H9 (cell line): ENCODE measurements at regions not wholly inside any gene's neighbourhood (a gene's known extent, or its start where the extent isn't known, plus 50 kb on each side); places are given as distances from the start of the nearest gene placed in this dataset.

Experiments
- DNase-seq: peaks from one replicate; pipeline ENCODE4 v3.0.0-alpha.2; 2017
- H2AFZ ChIP-seq: one replicate; pipeline ENCODE4 v1.6.1; 2013; ENCODE audit warnings: mild to moderate bottlenecking, low read length, control low read depth, moderate library complexity
- H2AK5ac ChIP-seq: 2 replicates; pipeline ENCODE4 v1.6.1; 2013; ENCODE audit warnings: low read length, control low read depth, mixed read lengths; ENCODE audit not compliant: insufficient read length
- H2BK120ac ChIP-seq: one replicate; pipeline ENCODE4 v1.6.1; 2013; ENCODE audit warnings: low read depth, mild to moderate bottlenecking, low read length, control low read depth, inconsistent platforms; ENCODE audit not compliant: poor library complexity, severe bottlenecking
- H2BK12ac ChIP-seq: 2 replicates; pipeline ENCODE4 v1.6.1; 2013; ENCODE audit warnings: low read length, control low read depth, mixed read lengths, low read depth; ENCODE audit not compliant: insufficient read length
- H2BK15ac ChIP-seq: 2 replicates; pipeline ENCODE4 v1.6.1; 2013; ENCODE audit warnings: low read depth, low read length, control low read depth
- H2BK20ac ChIP-seq: one replicate; pipeline ENCODE4 v1.6.1; 2013; ENCODE audit warnings: low read depth, mild to moderate bottlenecking, low read length, control low read depth, inconsistent platforms; ENCODE audit not compliant: poor library complexity, severe bottlenecking
- H2BK5ac ChIP-seq: 2 replicates; pipeline ENCODE4 v1.6.1; 2013; ENCODE audit warnings: low read length, control low read depth, mixed read lengths; ENCODE audit not compliant: insufficient read length
- H3K14ac ChIP-seq: 2 replicates; pipeline ENCODE4 v1.6.1; 2013; ENCODE audit warnings: low read length, control low read depth; ENCODE audit not compliant: insufficient read depth
- H3K18ac ChIP-seq: 2 replicates; pipeline ENCODE4 v1.6.1; 2013; ENCODE audit warnings: low read depth, mild to moderate bottlenecking, mixed read lengths, low read length, control low read depth; ENCODE audit not compliant: insufficient read length
- H3K23ac ChIP-seq: 2 replicates; pipeline ENCODE4 v1.6.1; 2013; ENCODE audit warnings: low read length, control low read depth, mixed read lengths, low read depth; ENCODE audit not compliant: insufficient read length
- H3K23me2 ChIP-seq: 2 replicates; pipeline ENCODE4 v1.6.1; 2013; ENCODE audit warnings: low read depth, mild to moderate bottlenecking, mixed read lengths, low read length, control low read depth; ENCODE audit not compliant: insufficient read length, poor library complexity, severe bottlenecking
- H3K27ac ChIP-seq: 2 replicates; pipeline ENCODE4 v1.5.1; 2013; ENCODE audit warnings: low read length, control low read depth, mixed read lengths, low read depth; ENCODE audit not compliant: insufficient read length
- H3K27me3 ChIP-seq: 2 replicates; pipeline ENCODE4 v1.6.1; 2013; ENCODE audit warnings: low read length, control low read depth, inconsistent platforms; ENCODE audit not compliant: insufficient read depth
- H3K4ac ChIP-seq: 2 replicates; pipeline ENCODE4 v1.6.1; 2013; ENCODE audit warnings: low read depth, mild to moderate bottlenecking, control low read depth, inconsistent platforms, low read length, moderate library complexity
- H3K4me1 ChIP-seq: 2 replicates; pipeline ENCODE4 v1.6.1; 2013; ENCODE audit warnings: low read length, control low read depth, inconsistent platforms; ENCODE audit not compliant: insufficient read depth
- H3K4me2 ChIP-seq: 2 replicates; pipeline ENCODE4 v1.6.1; 2013; ENCODE audit warnings: low read length, control low read depth, mixed read lengths; ENCODE audit not compliant: insufficient read length, insufficient read depth
- H3K56ac ChIP-seq: 2 replicates; pipeline ENCODE4 v1.6.1; 2013; ENCODE audit warnings: low read depth, mild to moderate bottlenecking, mixed read lengths, low read length, control low read depth; ENCODE audit not compliant: insufficient read length
- H3K79me1 ChIP-seq: 2 replicates; pipeline ENCODE4 v1.6.1; 2013; ENCODE audit warnings: low read depth, mild to moderate bottlenecking, moderate library complexity, low read length, control low read depth, inconsistent platforms; ENCODE audit not compliant: insufficient read depth, poor library complexity, severe bottlenecking
- H3K79me2 ChIP-seq: 2 replicates; pipeline ENCODE4 v1.6.1; 2013; ENCODE audit warnings: low read length, control low read depth, inconsistent platforms; ENCODE audit not compliant: insufficient read depth
- H3K9ac ChIP-seq: 2 replicates; pipeline ENCODE4 v1.6.1; 2013; ENCODE audit warnings: low read length, control low read depth, mixed read lengths; ENCODE audit not compliant: insufficient read length; ENCODE audit errors: extremely low read depth
- H3K9me3 ChIP-seq: one replicate; pipeline ENCODE4 v1.6.1; 2013; ENCODE audit warnings: low read depth, low read length, inconsistent platforms; ENCODE audit not compliant: control insufficient read depth
- H3T11ph ChIP-seq: one replicate; pipeline ENCODE4 v1.6.1; 2013; ENCODE audit warnings: mild to moderate bottlenecking, low read length, control low read depth, inconsistent platforms
- H4K20me1 ChIP-seq: one replicate; pipeline ENCODE4 v1.6.1; 2013; ENCODE audit not compliant: control insufficient read depth, insufficient read length, insufficient read depth
- H4K5ac ChIP-seq: 2 replicates; pipeline ENCODE4 v1.6.1; 2013; ENCODE audit warnings: low read depth, mild to moderate bottlenecking, mixed read lengths, low read length, control low read depth; ENCODE audit not compliant: insufficient read length
- H4K8ac ChIP-seq: replicated peaks from 2 replicates; pipeline ENCODE4 v1.6.1; 2013; ENCODE audit warnings: low read length, control low read depth, mixed read lengths, low read depth; ENCODE audit not compliant: insufficient read length
- H4K91ac ChIP-seq: 2 replicates; pipeline ENCODE4 v1.6.1; 2013; ENCODE audit warnings: low read depth, mild to moderate bottlenecking, moderate library complexity, mixed read lengths, low read length, control low read depth; ENCODE audit not compliant: insufficient read length
- H3K27ac Mint-ChIP-seq, 3 experiments: 2 replicates in 2 of 3; 3 replicates in 1 of 3; pipeline ENCODE4 v1.8.0; 2020 to 2021; ENCODE audit warnings: mixed read lengths in 3 of 3, mild to moderate bottlenecking in 1 of 3, moderate library complexity in 1 of 3
- H3K27me3 Mint-ChIP-seq: 2 replicates; pipeline ENCODE4 v1.8.0; 2021; ENCODE audit warnings: low read depth, mild to moderate bottlenecking, moderate library complexity, mixed read lengths
- H3K36me3 Mint-ChIP-seq, 3 experiments: 2 replicates in 2 of 3; 3 replicates in 1 of 3; pipeline ENCODE4 v1.8.0; 2020 to 2021; ENCODE audit warnings: low read depth in 3 of 3, mixed read lengths in 3 of 3; ENCODE audit not compliant: insufficient read depth in 1 of 3
- H3K4me1 Mint-ChIP-seq, 2 experiments: 2 replicates each; pipeline ENCODE4 v1.8.0; 2020; ENCODE audit warnings: mixed read lengths in 2 of 2
- H3K4me3 Mint-ChIP-seq, 2 experiments: 2 replicates in 1 of 2; 3 replicates in 1 of 2; pipeline ENCODE4 v1.8.0; 2020 to 2021; ENCODE audit warnings: mild to moderate bottlenecking in 2 of 2, mixed read lengths in 2 of 2, moderate library complexity in 1 of 2
- H3K9me3 Mint-ChIP-seq, 2 experiments: 2 replicates in 1 of 2; 3 replicates in 1 of 2; pipeline ENCODE4 v1.8.0; 2020; ENCODE audit warnings: mild to moderate bottlenecking in 2 of 2, mixed read lengths in 2 of 2, moderate library complexity in 1 of 2
- CTCF ChIP-seq: fragments of 200-600 bp; sonication (generic); conservative IDR thresholded peaks from 3 replicates; pipeline ENCODE4 v1.8.0; 2021; ENCODE audit warnings: antibody characterized with exemption, mild to moderate bottlenecking
- WGBS: extraction: QIAGEN DNeasy Blood & Tissue Kit; methylation state at CpG from one replicate; pipeline ENCODE4 v1.1.7; 2013; ENCODE audit warnings: missing lambda C conversion rate, low lambda C conversion rate, mixed read lengths; ENCODE audit not compliant: insufficient read length; ENCODE audit errors: extremely low coverage; 5-methylcytosine and 5-hydroxymethylcytosine counted together

- Histone ChIP-seq H3K9ac (no peak overlapping the region), H3K56ac (no peak overlapping the region), H3K27ac (no peak overlapping the region), H3K14ac (no peak overlapping the region), H3K18ac (no peak overlapping the region), H3K9me3 (no peaks in the 10 kb centered on the region), H2BK20ac (no peak overlapping the region), H2BK5ac (no peak overlapping the region), H3K27me3 (no peaks in the 10 kb centered on the region), H3K23ac (no peak overlapping the region), H2BK12ac (no peak overlapping the region), H3K4me2 (no peak overlapping the region), H2AK5ac (no peak overlapping the region), H2BK15ac (no peak overlapping the region), H3K79me2 (no peaks in the 10 kb centered on the region), H3K79me1 (no peaks in the 10 kb centered on the region), H3K23me2 (no peaks in the 10 kb centered on the region), H3K4me1 (no peaks in the 10 kb centered on the region), H2AFZ (no peak overlapping the region), H3K4ac (no peak overlapping the region), H4K91ac (no peak overlapping the region), H4K20me1 (no peaks in the 10 kb centered on the region), H3T11ph (no peak overlapping the region), H4K5ac (no peak overlapping the region), H4K8ac (no peak overlapping the region), H2BK120ac (no peak overlapping the region)
- Mint-ChIP-seq H3K9me3 (peaks cover 0 to 2% of the 10 kb centered on the region in 2 experiments; a peak in 2 of 5 replicates), H3K4me3 (no peak overlapping the region), H3K36me3 (no peaks in the 10 kb centered on the region), H3K27me3 (no peaks in the 10 kb centered on the region), H3K27ac (no peak overlapping the region; a peak in 1 of 7 replicates), H3K4me1 (peaks cover 6 to 10% of the 10 kb centered on the region in 2 experiments; a peak in 3 of 4 replicates)
- no peak for TF ChIP-seq CTCF
- DNase-seq: no peak
- no CpG with 5 or more reads among the region's 7 CpGs for WGBS
Measured at GRCh38 chr10:3592424-3592823, 192.6 kb downstream of the KLF6 start.
